Panc1 (cell line): ENCODE measurements at regions not wholly inside any gene's neighbourhood (a gene's known extent, or its start where the extent isn't known, plus 50 kb on each side); places are given as distances from the start of the nearest gene placed in this dataset.

Source experiments
- ATAC-seq: fragments of 200-7000 bp; cut with Tn5 transposase; 2 replicates; pipeline ENCODE4 v1.9.1; 2020; ENCODE audit warnings: mild to moderate bottlenecking, moderate library complexity
- BruUV-seq: library from RNA; stranded (reverse); fragments of 400-500 nt; replicated peaks from 2 replicates; lab custom pipeline; 2021; lab: Mats Ljungman, UMichigan
- CTCF ChIA-PET: fragments of 300-600 bp; sonication (Branson Sonifier 250); formaldehyde crosslinking; loops from one replicate; lab custom pipeline; 2022; ENCODE audit warnings: antibody characterized with exemption; lab: Charles Lee
- POLR2A ChIA-PET: fragments of 300-600 bp; sonication (Branson Sonifier 250); formaldehyde crosslinking; loops from one replicate; lab custom pipeline; 2022; ENCODE audit warnings: antibody characterized with exemption; lab: Charles Lee
- DNase-seq: peaks from one replicate; pipeline ENCODE4 v3.0.0-alpha.2; 2010; ENCODE audit warnings: low read depth, low spot score
- H3K27ac ChIP-seq: 2 replicates; pipeline ENCODE4 v1.5.1; 2011; ENCODE audit warnings: mild to moderate bottlenecking, low read length, inconsistent platforms
- H3K27me3 ChIP-seq: fragments of 200-500 bp; sonication (Bioruptor generic); 2 replicates; pipeline ENCODE4 v1.6.0; 2014; ENCODE audit warnings: low read length, inconsistent platforms; ENCODE audit not compliant: control insufficient read depth, insufficient read depth
- H3K36me3 ChIP-seq: fragments of 200-500 bp; sonication (Bioruptor generic); 2 replicates; pipeline ENCODE4 v1.5.1; 2014; ENCODE audit warnings: inconsistent platforms, mild to moderate bottlenecking, low read length, moderate library complexity; ENCODE audit not compliant: control insufficient read depth, insufficient read depth
- H3K4me1 ChIP-seq: 2 replicates; pipeline ENCODE4 v1.5.1; 2011; ENCODE audit warnings: inconsistent platforms, mild to moderate bottlenecking, low read length, moderate library complexity; ENCODE audit not compliant: control insufficient read depth, insufficient read depth
- H3K4me3 ChIP-seq, 2 experiments: 2 replicates each; pipeline ENCODE4 v1.5.1; 2011 to 2012; ENCODE audit warnings: low read depth in 2 of 2, low read length in 2 of 2, mild to moderate bottlenecking in 2 of 2, inconsistent platforms in 1 of 2, moderate library complexity in 1 of 2
- H3K9me3 ChIP-seq: fragments of 200-500 bp; sonication (Bioruptor generic); 2 replicates; pipeline ENCODE4 v1.5.1; 2014; ENCODE audit warnings: low read depth, mild to moderate bottlenecking, inconsistent platforms, low read length, moderate library complexity; ENCODE audit not compliant: control insufficient read depth, insufficient read depth
- CTCF ChIP-seq: fragments of 450-650 bp; IDR thresholded peaks from 2 replicates; pipeline ENCODE4 v1.5.1; 2017; ENCODE audit warnings: mild to moderate bottlenecking
- POLR2AphosphoS5 ChIP-seq: IDR thresholded peaks from 2 replicates; pipeline ENCODE4 v1.6.1; 2012; ENCODE audit warnings: mild to moderate bottlenecking, low read depth, low read length, moderate library complexity
- SIN3A ChIP-seq: IDR thresholded peaks from 2 replicates; pipeline ENCODE4 v1.6.1; 2012; ENCODE audit warnings: low read depth, mild to moderate bottlenecking, low read length, moderate library complexity, borderline replicate concordance; ENCODE audit not compliant: insufficient read depth
- TCF7L2 ChIP-seq: IDR thresholded peaks from 2 replicates; pipeline ENCODE4 v1.6.1; 2011; ENCODE audit warnings: mild to moderate bottlenecking, low read depth, low read length, inconsistent platforms
- in situ Hi-C: cut with HindIII; loops from 2 replicates; pipeline ENCODE4 v1.10.0; 2016; ENCODE audit warnings: low sequenced_read_pairs, low pct_unique_long_range_greater_than_20kb
- intact Hi-C: fragments of 100-400 bp; cut with micrococcal nuclease; formaldehyde crosslinking; loops from one replicate; pipeline ENCODE4 v1.10.0; 2022; ENCODE audit not compliant: unreplicated experiment
- TF ChIP-seq, protein P1 (sequence below), 2 experiments: IDR thresholded peaks; 2 replicates each; pipeline ENCODE4 v1.6.1; 2011 to 2012; ENCODE audit warnings: low read depth in 2 of 2, control low read depth in 1 of 2, low read length in 1 of 2, mild to moderate bottlenecking in 1 of 2, moderate library complexity in 1 of 2; ENCODE audit not compliant: insufficient read depth in 1 of 2

GRCh38 chr3:181292984-181293383 lies 303.4 kb upstream of the DNAJC19 start:
- Histone ChIP-seq H3K36me3 (no peaks in the 10 kb centered on the region), H3K9me3 (no peaks in the 10 kb centered on the region), H3K4me1 (no peaks in the 10 kb centered on the region), H3K27me3 (no peaks in the 10 kb centered on the region), H3K4me3 (no peak overlapping the region), H3K27ac (no peak overlapping the region)
- TF ChIP-seq CTCF (no peak), POLR2AphosphoS5 (no peak), TCF7L2 (no peak), SIN3A (no peak)
- TF ChIP-seq, protein P1, sequence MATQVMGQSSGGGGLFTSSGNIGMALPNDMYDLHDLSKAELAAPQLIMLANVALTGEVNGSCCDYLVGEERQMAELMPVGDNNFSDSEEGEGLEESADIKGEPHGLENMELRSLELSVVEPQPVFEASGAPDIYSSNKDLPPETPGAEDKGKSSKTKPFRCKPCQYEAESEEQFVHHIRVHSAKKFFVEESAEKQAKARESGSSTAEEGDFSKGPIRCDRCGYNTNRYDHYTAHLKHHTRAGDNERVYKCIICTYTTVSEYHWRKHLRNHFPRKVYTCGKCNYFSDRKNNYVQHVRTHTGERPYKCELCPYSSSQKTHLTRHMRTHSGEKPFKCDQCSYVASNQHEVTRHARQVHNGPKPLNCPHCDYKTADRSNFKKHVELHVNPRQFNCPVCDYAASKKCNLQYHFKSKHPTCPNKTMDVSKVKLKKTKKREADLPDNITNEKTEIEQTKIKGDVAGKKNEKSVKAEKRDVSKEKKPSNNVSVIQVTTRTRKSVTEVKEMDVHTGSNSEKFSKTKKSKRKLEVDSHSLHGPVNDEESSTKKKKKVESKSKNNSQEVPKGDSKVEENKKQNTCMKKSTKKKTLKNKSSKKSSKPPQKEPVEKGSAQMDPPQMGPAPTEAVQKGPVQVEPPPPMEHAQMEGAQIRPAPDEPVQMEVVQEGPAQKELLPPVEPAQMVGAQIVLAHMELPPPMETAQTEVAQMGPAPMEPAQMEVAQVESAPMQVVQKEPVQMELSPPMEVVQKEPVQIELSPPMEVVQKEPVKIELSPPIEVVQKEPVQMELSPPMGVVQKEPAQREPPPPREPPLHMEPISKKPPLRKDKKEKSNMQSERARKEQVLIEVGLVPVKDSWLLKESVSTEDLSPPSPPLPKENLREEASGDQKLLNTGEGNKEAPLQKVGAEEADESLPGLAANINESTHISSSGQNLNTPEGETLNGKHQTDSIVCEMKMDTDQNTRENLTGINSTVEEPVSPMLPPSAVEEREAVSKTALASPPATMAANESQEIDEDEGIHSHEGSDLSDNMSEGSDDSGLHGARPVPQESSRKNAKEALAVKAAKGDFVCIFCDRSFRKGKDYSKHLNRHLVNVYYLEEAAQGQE (IDR thresholded peaks at IDR 0.05; ENCODE audit: insufficient read depth in 1 of 2, low read depth in 2 of 2, low read length in 1 of 2), result no peak
- no TSS peak for BruUV-seq
- ATAC-seq, result no peak
- POLR2A ChIA-PET, result no interaction called here
- intact Hi-C loops (no loop called here), in situ Hi-C loops (no loop called here)
- CTCF ChIA-PET, result no interaction called here
- DNase-seq, result no peak

DNA sequence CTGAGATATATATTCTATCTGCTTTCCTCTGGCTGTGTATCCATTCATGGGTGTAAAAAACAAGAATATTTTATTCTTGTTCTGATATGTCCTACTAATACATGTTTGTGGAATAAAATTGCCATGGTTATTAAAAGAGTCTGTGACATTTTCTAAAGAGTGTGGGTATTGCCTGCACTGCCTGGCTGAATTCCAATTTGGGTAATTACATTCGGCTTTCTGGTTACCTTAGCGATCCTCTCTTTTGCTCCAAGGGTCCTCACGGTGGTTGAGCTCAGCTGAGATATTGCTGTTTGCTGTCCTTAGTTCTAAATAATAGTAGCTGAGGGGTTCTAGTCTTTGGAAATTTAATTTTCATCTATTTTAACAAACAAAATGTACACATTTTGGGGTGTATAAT lies 301.4 kb upstream of the DNAJC19 start:
- ATAC-seq (no peak), DNase-seq (no peak)
- Histone ChIP-seq H3K4me1 (no peaks in the 10 kb centered on the region), H3K27me3 (no peaks in the 10 kb centered on the region), H3K4me3 (no peak overlapping the region), H3K36me3 (no peaks in the 10 kb centered on the region), H3K27ac (no peak overlapping the region), H3K9me3 (no peaks in the 10 kb centered on the region)
- CTCF ChIA-PET, result no interaction called here
- in situ Hi-C loops, result no loop called here
- BruUV-seq, result no TSS peak
- no peak for TF ChIP-seq TCF7L2
- TF ChIP-seq POLR2AphosphoS5, result no peak
- TF ChIP-seq, protein P1 (IDR thresholded peaks at IDR 0.05; ENCODE audit: insufficient read depth in 1 of 2, low read depth in 2 of 2, low read length in 1 of 2), result no peak
- TF ChIP-seq CTCF, result no peak
- TF ChIP-seq SIN3A, result no peak
- POLR2A ChIA-PET, result no interaction called here
- intact Hi-C loops, result no loop called here
